A204.1 (cell line): ENCODE measurements at regions not wholly inside any gene's neighbourhood (a gene's known extent, or its start where the extent isn't known, plus 50 kb on each side); places are given as distances from the start of the nearest gene placed in this dataset.

Source experiments
- FAIRE-seq: peaks from 2 replicates; lab custom pipeline; 2012; peaks lifted over from hg19 to GRCh38; lab: Jason Lieb, UNC

DNA sequence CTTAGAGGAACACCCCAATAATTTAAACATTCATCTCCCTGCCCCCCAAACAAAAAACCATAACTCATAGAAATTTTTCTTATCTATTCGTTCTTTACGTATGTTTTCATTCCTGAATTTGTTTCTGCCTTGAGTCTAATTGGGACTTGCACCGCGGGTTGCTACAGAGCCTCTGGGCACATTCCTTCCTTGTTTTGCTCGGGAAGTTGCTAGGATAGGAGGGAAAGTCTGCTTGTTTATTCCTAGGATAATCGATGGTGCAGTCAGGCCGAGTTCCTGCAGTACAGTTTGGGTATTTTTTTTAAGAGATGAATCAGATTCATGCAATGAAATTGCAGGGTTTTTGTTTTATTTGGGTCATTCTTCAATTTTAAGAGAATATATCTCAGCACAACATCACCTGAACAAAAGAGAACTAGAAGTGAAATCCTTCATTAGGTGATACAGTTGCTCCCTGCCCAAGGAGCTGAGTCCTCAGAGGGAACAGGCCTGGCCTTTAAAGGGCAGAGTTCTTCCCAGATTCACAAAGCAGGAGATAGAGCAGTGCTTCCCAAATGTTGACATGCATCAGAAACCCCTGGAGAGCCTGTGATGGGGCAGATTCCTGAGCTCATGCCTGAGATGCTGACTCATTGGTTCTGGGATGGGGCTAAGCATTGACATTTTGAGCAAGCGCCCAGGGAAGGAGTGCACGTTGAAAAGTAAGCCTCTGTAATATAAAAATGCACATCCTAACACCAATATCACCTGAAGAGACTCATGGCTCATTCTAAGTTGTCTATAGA lies 114.9 kb upstream of the FAM9B start:
- FAIRE-seq = no peak

DNA sequence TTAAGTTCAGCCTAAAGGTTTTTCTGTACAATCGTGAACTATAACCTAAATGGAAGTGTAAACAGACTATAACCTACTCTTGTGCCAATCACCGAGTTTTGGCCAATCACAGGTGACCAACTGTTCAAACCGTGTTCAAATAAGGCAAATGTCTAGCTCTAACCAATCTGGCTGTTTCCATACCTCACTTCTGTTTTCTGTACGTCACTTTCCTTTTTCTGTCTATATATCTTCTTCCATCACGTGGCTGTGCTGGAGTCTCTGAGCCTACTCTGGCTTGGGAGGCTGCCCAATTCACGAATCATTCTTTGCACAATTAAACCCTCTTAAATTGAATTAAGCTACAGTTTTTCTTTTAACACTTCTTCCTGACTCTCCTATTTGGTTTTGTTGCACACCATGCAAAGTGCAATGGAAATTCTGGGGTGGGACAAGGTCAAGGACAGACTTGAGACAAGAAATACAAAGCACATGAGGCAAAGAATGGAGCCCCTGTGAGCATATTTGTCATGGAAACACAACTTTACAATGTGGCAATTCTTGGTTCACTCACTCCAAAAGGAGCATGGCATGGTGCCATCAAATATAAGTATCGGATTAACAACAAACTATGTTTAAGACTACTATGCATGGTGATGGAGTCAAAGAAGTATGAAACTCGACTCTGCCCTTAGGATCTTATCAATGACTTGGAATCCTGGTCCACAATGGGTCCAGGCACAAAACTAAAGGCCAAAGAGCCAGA lies 115.7 kb upstream of the FAM9B start:
- no peak for FAIRE-seq

DNA sequence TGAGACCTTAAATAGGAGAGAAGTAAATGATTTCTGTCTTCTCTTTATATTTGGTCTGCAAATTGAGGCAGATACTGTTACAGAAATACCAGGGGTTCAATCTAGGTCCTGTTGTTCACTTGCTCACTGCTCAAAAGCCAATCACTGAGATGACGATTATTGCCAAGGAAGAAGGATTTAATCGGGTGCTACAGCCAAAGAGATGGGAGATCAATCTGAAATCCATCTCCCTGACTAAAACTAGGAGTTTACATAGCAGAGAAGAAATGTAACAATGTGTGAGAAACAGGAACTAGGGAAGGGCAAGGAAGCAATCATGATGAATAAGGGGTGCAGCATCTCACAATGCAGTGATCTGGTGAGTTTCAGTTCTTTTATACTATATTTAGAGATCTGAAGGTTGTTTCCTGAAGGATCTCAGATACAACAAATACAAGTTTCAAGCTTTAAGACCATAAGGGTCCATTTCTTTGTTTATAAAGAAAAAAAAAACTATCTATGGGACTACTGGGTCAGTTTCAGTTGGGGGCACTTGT lies 117.9 kb upstream of the FAM9B start:
- FAIRE-seq = no peak

DNA sequence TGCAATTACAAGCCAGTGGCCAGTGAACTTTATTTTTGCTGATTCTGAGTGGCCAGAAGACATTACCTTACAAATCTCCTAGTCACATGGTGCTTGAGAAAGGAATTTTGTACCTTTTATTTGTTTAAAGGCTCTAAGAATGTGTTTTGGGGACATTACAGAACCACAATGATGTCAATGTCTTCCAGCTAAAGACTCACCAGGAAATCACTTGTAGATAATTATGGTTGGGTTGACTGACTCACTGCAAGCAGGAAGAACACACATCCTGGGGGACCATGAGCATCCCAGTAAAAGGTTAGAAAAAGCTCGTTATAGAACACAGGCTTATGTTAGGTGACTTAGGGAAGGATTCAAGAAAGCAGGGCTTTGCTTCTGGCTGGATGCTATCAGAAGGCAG lies 119.4 kb upstream of the FAM9B start:
- FAIRE-seq = no peak

DNA sequence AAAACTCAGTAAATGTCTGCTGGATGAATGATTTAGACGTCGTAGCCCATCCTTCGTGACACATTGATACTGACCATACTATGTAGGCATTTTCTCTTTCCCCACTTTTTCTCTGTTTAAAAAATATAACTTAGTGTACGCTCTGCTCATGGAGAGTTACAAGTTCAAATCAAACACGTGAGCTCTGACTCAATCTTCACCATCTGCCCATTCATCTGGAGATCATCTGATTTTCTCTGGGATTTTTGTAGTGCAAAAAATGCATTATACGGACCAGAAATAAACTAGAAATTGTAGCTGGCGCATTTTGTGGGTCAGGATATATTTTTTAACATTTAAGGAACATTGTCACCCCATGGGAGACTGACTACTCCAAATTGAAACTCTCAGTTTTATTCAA lies 124.7 kb upstream of the FAM9B start:
- FAIRE-seq = no peak

DNA sequence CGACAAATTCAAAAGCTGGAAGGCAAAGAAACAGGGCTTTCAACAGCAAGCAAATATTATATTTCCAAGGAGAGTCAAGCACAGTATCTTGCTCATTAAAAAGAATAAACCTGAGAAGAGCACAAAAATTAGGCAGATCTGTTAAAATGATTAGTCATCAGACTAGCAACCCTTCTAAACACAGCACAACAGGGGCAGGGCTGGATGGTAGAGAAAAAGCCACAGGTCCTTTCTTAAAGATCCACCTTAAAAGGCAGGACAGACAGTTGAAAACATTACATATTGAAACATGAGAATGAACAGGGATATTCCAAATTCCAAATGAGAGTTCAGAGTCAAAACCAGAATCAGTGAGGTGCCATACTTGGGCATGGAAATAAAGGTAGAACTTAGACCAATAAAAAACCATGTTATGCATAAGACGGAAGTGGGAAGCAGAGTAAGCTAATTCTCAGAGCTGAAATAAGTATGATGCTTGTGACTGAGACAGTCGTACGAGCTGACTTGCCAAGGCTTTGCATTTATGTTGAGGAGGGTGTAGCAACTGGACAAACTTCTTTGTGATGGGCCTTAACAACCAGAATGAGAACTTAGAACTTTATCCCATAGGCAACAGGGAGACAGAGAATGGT lies 126.9 kb upstream of the FAM9B start:
- no peak for FAIRE-seq

DNA sequence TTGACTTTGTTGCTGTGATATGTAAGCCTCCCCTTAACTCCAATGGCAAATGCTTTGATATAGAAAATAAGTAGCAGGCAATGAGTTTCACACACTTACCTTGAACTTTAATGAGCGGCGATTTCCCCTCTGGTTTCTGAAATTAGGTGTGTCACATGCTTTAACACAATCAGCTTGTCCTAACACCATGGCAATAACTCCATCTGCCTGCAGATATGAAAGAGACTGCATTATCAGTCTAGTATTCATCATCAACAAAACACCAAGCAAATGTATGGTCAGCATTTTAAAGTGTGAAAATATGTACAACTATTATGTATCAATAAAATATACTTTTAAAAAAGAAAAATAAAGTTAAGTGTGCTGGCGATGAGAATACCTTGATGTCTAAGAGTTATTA lies 128.8 kb upstream of the FAM9B start:
- no peak for FAIRE-seq

DNA sequence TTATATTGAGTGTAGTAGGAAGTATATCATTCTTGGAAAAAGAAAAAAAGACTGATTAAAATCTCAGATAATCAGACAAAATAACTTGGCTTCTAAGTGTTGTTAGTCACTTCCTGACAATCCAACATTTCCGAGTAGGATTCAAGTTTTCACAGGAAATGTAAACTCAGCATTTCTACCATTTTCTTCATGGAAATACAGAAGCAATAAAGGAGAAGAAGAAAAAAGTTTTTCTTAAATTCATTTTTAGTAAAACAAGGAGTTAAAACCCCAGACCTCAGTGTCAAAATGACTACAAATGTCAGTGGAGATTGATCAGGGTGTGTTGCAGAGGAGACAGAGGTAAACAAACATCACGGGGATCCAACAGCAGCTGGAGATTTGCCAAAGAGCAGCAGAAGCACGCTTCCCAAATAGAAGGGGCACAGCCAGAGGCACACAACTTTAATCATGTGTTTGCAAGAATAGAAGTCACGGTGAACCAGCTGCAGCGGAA lies 129.3 kb upstream of the FAM9B start:
- no peak for FAIRE-seq

- FAIRE-seq = no peak
Measured at GRCh38 chrX:9164086-9164485, 130.2 kb upstream of the FAM9B start.

GRCh38 chrX:9164533-9165426 lies 130.9 kb upstream of the FAM9B start:
- no peak for FAIRE-seq

GRCh38 chrX:9166584-9166944 lies 132.6 kb upstream of the FAM9B start:
- no peak for FAIRE-seq

- FAIRE-seq = no peak
Measured at GRCh38 chrX:9171841-9172463, 138.0 kb upstream of the FAM9B start.

DNA sequence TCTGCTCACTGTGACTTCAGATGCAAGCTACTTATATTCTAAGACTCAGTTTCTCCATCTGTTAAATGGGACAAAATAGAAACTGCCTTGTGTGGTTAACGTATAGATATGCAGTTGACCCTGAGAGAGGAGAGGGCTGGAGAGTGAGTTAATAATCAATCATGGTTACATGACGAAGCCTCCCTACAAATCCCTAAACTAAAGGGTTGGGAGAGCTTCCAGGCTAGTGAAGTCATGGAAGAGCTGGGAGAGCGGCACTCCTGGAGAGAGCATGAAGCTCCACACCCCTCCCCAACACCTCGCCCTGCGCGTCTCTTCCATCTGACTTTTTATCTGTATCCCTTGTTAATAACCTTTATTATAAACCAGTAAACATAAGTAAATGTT lies 138.5 kb upstream of the FAM9B start:
- no peak for FAIRE-seq

DNA sequence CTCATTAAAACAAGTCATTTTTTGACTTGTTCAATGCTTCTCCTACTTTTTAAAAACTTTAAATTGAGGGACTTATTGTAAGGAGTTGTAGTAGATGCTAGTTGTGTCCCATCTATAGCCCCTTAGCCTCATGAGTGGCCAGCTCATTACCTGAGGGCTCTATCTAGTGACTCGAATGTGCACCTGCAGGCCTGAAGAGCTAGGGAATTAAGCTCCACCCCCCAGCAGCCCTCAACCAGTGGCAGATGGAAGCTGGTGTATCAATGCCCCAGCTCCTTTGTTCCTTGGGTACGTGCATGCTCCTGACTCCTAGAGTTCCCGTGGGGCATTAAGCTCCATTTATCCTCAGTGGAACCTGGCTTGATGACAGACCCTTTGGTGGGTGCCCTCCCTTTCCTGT lies 146.7 kb upstream of the FAM9B start:
- no peak for FAIRE-seq

DNA sequence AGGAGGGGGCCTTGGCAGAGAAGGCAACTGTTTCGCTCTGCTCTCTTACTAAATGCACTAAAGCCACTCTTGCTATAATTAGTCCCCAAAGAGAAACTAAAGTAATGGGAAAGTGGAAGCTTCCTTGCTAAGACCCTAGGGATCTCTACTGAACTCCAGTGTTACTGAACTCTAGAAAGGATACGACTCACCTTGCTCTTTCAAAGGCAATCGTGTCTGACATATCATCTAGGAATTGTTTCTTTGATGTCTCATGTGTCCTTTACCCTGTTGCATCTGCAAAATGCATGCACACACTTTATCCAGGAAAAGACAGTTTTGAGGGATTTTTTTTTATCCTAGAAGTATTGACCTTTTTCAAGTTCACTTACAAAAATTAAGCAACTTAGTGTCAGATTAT lies 148.1 kb upstream of the FAM9B start:
- FAIRE-seq = no peak

DNA sequence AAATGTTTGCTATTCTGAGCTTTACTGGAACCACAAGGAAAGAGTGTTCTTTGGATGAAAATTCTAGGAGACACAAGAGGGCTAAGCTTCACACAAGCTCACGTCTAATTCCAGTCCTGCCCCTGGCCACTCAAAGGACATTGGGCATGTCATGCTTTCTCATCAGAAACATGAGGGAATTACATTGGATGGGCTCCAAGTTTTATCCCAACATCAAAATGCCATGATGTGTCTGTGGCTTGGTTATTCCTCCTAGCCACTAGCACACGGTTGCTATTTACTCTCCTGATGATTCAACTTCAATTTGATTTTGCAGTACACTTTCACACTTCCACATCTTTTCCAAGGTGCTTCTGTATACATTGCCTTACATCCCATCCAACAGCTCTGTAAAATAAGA lies 149.6 kb upstream of the FAM9B start:
- no peak for FAIRE-seq

DNA sequence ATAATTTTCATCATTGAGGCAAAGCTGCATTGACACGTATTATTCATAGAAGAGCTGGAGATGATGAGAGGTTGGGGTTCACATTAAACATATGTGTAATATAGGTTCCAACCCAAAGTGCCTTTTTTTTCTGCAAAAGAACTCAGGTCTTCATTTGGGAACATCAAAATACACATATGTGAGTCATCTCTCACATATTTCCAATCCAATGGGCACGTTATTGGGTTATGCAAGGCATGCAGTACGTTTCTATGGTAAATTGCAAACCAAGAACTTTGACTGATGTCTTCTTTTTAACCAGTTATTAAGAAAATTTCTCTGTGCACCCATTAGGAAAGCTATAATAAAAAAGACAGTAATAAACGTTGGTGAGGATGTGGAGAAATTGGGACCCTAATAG lies 150.3 kb upstream of the FAM9B start:
- FAIRE-seq = no peak

DNA sequence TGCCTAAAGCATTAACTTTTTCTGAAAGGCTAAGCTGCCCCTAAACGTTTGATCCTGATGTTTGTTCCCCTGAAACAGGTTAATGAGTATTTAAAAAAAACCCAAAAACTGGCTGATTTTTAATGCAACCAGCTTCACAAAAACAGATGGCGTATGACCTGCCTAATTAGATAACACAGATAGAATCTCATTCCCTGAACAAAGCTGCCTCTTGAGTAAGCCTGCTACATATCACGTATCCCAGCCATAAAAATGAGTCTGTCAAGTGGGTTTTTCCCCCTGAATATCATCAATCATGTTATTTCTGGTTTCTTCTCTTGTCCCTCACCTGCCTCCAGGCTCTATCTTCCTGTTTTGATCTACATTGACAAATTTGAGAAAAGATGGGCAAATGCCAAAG lies 154.2 kb upstream of the FAM9B start:
- FAIRE-seq = no peak

- FAIRE-seq = no peak
Measured at GRCh38 chrX:9189286-9189685, 155.4 kb upstream of the FAM9B start.

- FAIRE-seq = no peak
Measured at GRCh38 chrX:9191392-9191791, 157.5 kb upstream of the FAM9B start.

DNA sequence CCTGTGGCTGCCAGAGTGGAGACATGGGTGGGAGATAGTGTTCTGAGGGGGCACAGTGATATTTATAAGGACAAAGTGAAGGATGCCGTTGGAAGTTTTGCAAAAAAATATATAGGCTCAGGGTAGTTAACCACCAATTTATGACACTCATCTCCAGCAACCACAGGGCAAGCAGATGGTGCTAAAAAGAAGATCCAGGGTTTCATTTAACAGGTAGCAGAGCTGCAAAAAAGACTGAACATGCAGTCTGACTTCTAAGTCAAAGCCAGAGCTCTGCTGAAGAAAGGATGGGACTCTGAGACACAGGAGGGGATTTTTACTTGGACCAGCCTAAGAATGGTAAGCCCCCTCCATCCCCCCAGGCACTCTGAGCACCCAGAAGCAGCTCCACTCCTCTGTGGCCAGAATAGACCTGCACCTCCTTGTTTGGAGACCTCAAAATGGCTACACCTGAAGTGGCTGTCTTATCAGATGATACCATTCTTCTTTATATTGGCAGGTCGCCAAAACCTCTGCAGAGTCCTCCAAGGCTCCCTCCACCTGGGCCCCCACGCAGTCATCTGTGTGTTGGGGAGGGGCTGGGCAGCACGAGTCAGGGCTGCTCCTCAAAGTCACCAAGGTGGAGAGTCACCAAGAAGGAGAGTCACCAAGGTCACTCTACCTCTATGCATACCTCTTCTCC lies 161.4 kb upstream of the FAM9B start:
- FAIRE-seq = no peak
